Astrocyte of the hippocampus (primary cell): ENCODE measurements at regions not wholly inside any gene's neighbourhood (a gene's known extent, or its start where the extent isn't known, plus 50 kb on each side); places are given as distances from the start of the nearest gene placed in this dataset.

Experiments used
- DNase-seq: peaks from one replicate; pipeline ENCODE4 v3.0.0; 2011; ENCODE audit warnings: low read depth, low spot score

DNA sequence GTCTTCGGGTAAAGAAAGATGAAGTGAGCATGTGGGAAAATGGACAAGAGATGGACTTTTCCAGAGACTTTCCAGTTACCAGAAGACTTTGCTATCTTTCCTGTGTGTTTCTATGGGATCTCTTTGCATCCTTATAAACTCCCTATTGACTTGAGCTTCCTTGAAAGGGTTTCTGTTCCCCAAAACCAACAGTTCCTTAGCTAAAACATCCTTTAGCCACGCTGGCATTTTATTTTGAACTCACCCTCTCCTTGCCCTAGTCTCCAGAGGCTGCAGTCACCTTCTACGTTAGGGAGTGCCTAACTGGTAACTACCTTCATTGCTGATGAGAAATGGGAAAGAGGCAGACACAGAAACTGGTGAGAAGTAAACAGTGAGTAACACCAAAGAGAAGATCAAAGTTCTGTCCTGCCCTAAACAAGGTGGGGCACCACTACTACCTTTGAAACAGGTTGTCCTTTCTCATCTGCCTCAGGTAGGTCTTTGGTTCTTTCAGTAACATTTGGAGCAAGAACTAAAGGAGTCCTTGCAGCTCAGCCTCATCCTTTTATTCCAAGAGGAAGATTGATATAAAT is 402.9 kb downstream of the ENC1 start:
- DNase-seq = no peak

DNA sequence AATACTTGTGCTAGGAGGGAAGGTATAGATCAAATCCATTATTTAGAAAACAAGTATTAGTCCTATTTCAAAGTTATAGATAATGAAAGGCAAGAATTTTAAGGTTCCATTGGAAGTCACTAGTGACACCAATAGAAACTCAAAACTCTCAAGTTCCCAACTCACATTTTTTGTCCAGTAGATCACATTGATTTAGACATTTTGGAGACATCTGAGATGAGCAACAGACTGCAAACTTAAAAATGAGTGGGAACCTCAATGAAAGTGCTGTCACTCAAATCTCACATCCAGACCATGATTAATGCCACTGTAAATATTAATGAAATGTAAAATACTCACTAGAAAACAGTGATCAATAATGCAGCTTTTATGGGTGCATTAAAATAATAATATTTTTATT is 405.0 kb downstream of the ENC1 start:
- no peak for DNase-seq

- DNase-seq = peak; percentile 59
These were observed 407.0 kb downstream of the ENC1 start for GRCh38 chr5:74233571-74233970.

DNA sequence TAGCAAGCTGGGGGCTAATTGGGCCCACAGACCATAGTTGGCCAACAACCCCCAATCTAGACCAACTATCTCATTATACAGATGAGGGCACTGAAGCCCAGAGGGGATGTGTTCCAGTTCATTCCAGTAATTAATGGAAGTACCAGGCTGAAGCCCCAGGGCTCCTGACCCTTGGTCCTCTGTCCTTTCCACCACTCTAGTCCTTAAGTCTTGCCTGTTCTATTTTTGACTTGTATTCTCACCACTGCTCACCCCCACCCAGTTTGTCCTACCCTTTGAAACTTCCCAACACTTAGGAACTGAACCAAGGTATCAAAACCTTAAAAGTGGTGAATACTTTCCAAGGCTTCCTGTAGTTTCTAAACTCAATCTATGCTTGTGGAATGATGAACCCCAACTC is 407.4 kb downstream of the ENC1 start:
- DNase-seq = no peak

GRCh38 chr5:74232276-74232675 is 408.3 kb downstream of the ENC1 start:
- DNase-seq = peak; percentile 80

- DNase-seq = no peak
These were observed 408.8 kb downstream of the ENC1 start for GRCh38 chr5:74231697-74232096.

GRCh38 chr5:74226716-74227485 is 413.6 kb downstream of the ENC1 start:
- no peak for DNase-seq

GRCh38 chr5:74225587-74225986 is 414.9 kb downstream of the ENC1 start:
- DNase-seq = no peak

DNA sequence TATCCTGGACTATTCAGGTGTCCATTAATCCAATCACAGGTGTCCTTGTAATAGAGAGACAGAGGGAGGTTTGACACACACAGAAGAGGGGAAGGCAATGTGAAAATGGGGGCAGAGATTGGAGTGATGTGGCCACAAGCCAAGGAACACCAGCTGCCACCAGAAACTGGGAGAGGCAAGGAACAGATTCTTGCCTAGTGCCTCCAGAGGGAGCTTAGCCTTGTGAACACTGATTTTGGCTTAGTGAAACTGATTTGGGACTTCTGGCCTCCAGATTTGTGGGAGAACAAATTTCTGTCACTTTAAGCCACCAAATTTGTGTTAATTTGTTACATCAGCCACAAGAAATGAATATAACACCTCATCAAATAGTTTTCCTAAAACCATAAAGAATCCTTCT is 416.2 kb downstream of the ENC1 start:
- no peak for DNase-seq

- no peak for DNase-seq
These were observed 417.7 kb downstream of the ENC1 start for GRCh38 chr5:74222806-74223205.

DNA sequence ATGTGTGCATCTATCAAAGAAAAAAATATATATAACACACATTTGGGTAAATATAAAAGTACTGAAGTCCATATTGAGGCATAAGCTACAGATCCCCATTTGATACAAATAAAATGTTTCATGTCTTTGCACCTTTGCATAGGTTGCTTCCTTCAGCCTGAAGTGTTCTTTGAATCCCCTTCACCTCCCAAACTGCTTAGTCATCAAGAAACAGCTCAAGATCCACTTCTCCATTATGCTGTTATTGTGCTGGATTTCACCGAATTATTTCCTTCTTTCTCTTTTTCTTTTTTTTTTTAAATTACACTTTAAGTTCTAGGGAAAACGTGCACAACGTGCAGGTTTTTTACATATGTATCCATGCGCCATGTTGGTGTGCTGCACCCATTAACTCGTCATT is 419.1 kb downstream of the ENC1 start:
- no peak for DNase-seq

- no peak for DNase-seq
These were observed 424.5 kb downstream of the ENC1 start for GRCh38 chr5:74216012-74216411.

GRCh38 chr5:74212336-74212735 is 428.2 kb downstream of the ENC1 start:
- DNase-seq = no peak

GRCh38 chr5:74209571-74209970 is 431.0 kb downstream of the ENC1 start:
- DNase-seq = no peak

- DNase-seq = peak; percentile 97
These were observed 433.7 kb downstream of the ENC1 start for GRCh38 chr5:74206579-74207550.

DNA sequence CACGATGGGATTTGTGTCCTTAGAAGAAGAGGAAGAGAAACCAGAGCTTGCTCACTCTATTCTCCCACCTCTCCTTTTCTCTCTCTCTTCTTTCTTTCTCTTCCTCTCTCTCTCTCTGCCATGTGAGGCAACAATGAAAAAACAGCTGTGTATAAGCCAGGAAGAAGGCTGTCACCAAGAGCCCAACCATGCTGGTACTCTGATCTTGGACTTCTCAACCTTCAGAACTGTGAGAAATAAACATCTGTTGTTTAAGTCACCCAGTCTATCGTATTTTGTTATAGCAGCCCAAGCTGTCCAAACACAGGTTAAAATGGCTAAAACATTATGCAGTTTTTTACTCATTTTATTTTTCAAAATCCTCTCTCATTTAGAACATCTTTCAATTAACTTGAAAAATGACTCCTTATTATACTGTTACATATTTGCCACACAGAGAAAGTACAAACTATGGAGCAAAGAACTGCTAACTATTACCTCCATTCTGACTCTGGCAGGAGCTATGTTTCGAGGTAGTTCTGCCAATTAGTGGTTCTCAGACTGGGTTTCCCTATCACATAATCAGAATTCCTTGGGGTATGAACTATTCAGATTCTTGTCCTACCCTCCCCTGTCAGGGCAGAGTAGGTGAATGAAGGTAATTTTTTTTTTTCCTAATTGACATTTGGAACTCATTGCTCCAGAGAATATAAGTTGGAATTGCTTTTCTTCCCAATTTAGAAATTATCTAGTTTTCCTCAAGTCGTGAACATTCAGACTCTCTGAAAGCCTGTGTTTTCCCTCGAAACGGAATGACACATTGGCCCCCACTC is 434.6 kb downstream of the ENC1 start:
- DNase-seq = peak; percentile 85

- DNase-seq = peak; percentile 77
These were observed 439.0 kb downstream of the ENC1 start for GRCh38 chr5:74201334-74202081.

DNA sequence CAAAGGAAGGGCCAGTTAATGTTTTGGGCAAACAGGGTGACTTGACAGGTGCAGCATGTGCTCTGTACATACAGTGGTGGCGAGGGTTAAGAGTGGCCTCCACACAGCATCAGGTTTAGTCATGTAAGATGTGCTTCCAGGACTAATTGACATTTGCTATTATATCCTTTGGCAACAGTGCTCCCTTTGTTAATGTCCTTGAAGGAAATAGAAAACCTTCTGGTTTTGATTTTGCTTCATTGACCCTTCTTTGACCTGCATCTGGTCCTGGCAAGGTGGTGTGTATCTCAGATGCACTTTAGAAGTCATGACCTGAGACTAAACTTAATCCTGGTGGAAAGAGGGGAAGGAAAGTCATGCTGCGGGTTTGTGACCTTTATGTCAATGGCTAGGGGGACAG is 440.0 kb downstream of the ENC1 start:
- no peak for DNase-seq

DNA sequence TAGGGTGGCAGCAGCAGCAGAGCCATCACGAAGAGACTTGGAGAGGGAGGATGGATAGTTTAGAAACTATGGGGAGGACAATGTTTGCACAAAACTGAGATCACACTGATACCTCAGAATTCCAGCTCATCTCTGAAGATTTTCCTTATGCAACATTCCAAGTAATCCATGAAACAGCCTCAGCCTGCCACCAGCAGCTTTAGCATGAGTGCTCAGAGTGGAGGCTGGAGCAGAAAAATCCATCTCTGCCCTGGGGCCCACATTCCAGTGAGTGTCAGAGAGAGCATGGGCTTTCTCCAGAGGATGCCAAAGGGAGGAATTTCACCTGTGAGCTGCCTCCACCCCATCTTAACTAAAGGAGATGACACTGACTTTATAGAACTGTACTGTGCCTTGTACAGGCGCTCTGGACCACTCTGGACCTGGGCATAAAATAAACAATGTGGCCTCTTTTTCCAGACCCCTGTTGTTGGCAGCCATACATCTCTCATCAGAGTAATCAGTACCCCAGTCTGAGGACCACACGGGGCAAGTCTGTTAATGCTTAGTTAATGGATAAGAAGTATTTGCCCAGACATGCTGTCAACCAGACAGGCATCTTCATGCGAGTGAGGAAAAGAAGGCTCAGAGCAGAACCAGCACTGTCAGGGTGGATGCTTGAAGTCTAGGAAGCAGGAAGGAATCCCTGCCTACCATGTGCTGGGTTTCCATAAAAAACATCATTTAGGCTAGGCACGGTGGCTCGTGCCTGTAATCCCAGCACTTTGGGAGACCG is 440.9 kb downstream of the ENC1 start:
- no peak for DNase-seq

DNA sequence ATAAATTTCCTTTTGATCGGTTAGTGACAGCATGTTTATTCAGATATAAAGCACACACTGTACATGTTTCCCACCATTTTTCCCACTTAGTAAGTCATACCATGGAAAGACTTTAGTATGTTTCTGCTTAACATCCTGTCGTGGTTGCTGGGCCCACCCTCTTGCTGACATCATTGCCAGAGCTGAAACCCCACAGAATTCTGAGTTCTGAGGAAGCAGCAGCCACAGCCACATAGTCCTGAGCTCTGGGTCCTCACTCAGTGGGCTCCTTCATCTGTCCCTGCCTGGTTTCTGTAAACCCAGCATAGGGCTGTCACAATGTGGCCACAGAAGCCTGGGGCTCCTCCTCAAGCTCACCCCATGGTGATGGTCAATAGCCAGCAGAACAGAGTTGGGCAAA is 441.5 kb downstream of the ENC1 start:
- DNase-seq = no peak
